ENCODE measurements at regions not wholly inside any gene's neighbourhood (a gene's known extent, or its start where the extent isn't known, plus 50 kb on each side); places are given as distances from the start of the nearest gene placed in this dataset.

DNA sequence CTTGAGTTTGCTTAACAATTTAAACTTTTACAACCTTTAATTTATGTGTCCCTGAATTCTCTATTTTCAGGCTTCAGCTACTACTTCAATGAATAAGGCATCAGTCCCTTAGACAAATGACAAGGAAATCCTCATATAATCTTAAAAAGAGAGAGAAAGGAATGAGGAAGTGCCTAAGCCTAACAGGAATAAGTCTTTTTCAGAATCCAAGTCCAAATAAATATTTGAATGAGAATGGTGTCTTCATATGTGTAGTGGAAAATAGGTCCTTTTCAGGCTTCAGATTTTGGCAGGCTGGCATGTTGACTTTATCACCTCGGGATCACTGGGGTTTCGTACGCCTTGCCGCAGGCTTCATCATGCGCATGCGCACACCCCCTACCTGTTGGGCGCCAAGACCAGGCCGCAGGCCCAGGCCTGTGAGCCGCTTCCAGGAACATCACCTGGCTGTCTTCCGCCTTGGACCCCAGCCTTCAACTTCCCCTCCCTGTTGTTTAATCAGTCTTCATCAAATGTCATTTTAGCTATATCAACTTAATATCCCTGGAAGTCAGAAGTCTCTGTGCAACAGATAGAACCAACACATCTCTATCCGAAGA is 334.5 kb downstream of the SOX2 start:
- H3K36me3 ChIP-seq (ENCODE audit: control insufficient read depth, insufficient read depth, low read length), result no peaks in the 10 kb centered on the region
- no peak overlapping the region for H3K4me3 ChIP-seq (ENCODE audit: low read length)
- WGBS (ENCODE audit: insufficient coverage), result 92% methylated on average over 10 of the region's 11 CpGs
- ATAC-seq, result no peak
- no peaks in the 10 kb centered on the region for H3K9me3 ChIP-seq (ENCODE audit: control insufficient read depth, insufficient read depth, low read length)
- no peaks in the 10 kb centered on the region for H3K27me3 ChIP-seq (ENCODE audit: control insufficient read depth, insufficient read depth, low read length)
- H3K27me3 Mint-ChIP-seq (ENCODE audit: low read depth in 2 of 2), result no peaks in the 10 kb centered on the region
- no peak overlapping the region for H3K27ac ChIP-seq (ENCODE audit: low read length)
- H3K27ac Mint-ChIP-seq, result no peak overlapping the region
- peaks cover 6 to 9% of the 10 kb centered on the region in 2 donors for H3K9me3 Mint-ChIP-seq
- no peak for DNase-seq
- TF ChIP-seq CTCF (IDR thresholded peaks at IDR 0.05), result no peak
- no peak overlapping the region for H3K4me3 Mint-ChIP-seq
- H3K4me1 ChIP-seq (ENCODE audit: control insufficient read depth, insufficient read depth, low read length), result no peaks in the 10 kb centered on the region
- H3K4me1 Mint-ChIP-seq, result no peaks in the 10 kb centered on the region
- H3K36me3 Mint-ChIP-seq, result no peaks in the 10 kb centered on the region
- intact Hi-C loops (cut with micrococcal nuclease), result no loop called here

DNA sequence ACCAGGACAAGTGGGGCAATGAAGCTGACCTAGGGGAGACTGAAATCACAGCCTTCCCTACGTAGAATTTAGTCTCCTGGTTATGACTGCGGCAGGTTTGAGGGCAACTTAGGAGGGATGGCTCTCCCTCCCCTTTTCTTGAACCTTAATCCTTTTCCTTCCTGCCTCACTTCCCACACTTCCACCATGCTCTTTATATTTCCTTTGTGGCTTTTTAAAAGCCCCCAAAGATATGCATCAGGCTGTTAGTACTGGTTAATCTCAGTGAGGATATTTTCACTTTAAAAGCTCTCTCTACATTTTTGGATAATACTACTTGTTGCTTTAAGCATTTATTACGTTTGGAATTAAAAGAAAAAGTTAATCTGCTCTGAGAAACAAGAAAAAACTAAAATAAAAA is 339.2 kb downstream of the SOX2 start:
- intact Hi-C loops (cut with micrococcal nuclease), result no loop called here
- H3K36me3 Mint-ChIP-seq, result no peaks in the 10 kb centered on the region
- no peaks in the 10 kb centered on the region for H3K27me3 ChIP-seq (ENCODE audit: control insufficient read depth, insufficient read depth, low read length)

GRCh38 chr3:182052332-182052731 is 340.6 kb downstream of the SOX2 start:
- H3K27me3 Mint-ChIP-seq (ENCODE audit: low read depth in 2 of 2), result no peaks in the 10 kb centered on the region
- 100% methylated on average over 1 of the region's 1 CpG for WGBS (ENCODE audit: insufficient coverage)
- peaks cover 4 to 7% of the 10 kb centered on the region in 2 donors for H3K9me3 Mint-ChIP-seq
- intact Hi-C loops (cut with micrococcal nuclease), result no loop called here
- Histone ChIP-seq H3K4me1 (ENCODE audit: control insufficient read depth, insufficient read depth, low read length) (no peaks in the 10 kb centered on the region), H3K4me3 (ENCODE audit: low read length) (no peak overlapping the region), H3K9me3 (ENCODE audit: control insufficient read depth, insufficient read depth, low read length) (no peaks in the 10 kb centered on the region), H3K27ac (ENCODE audit: low read length) (no peak overlapping the region), H3K27me3 (ENCODE audit: control insufficient read depth, insufficient read depth, low read length) (no peaks in the 10 kb centered on the region), H3K36me3 (ENCODE audit: control insufficient read depth, insufficient read depth, low read length) (no peaks in the 10 kb centered on the region)
- no peaks in the 10 kb centered on the region for H3K36me3 Mint-ChIP-seq
- TF ChIP-seq CTCF (IDR thresholded peaks at IDR 0.05), result no peak
- no peak overlapping the region for H3K27ac Mint-ChIP-seq
- DNase-seq (no peak), ATAC-seq (no peak)
- H3K4me3 Mint-ChIP-seq, result no peak overlapping the region
- H3K4me1 Mint-ChIP-seq, result no peaks in the 10 kb centered on the region

More for the DNA sequence above, 339.2 kb downstream of the SOX2 start:
- Mint-ChIP-seq H3K9me3 (peaks cover 6 to 8% of the 10 kb centered on the region in 2 donors), H3K27me3 (ENCODE audit: low read depth in 2 of 2) (no peaks in the 10 kb centered on the region), H3K27ac (no peak overlapping the region), H3K4me1 (no peaks in the 10 kb centered on the region), H3K4me3 (no peak overlapping the region)
- ATAC-seq, result no peak
- no peaks in the 10 kb centered on the region for H3K4me1 ChIP-seq (ENCODE audit: control insufficient read depth, insufficient read depth, low read length)
- H3K27ac ChIP-seq (ENCODE audit: low read length), result no peak overlapping the region
- WGBS (ENCODE audit: insufficient coverage), result 36% methylated on average over 2 of the region's 3 CpGs
- H3K4me3 ChIP-seq (ENCODE audit: low read length), result no peak overlapping the region
- DNase-seq, result no peak
- no peaks in the 10 kb centered on the region for H3K36me3 ChIP-seq (ENCODE audit: control insufficient read depth, insufficient read depth, low read length)
- TF ChIP-seq CTCF (IDR thresholded peaks at IDR 0.05), result no peak
- H3K9me3 ChIP-seq (ENCODE audit: control insufficient read depth, insufficient read depth, low read length), result no peaks in the 10 kb centered on the region

DNA sequence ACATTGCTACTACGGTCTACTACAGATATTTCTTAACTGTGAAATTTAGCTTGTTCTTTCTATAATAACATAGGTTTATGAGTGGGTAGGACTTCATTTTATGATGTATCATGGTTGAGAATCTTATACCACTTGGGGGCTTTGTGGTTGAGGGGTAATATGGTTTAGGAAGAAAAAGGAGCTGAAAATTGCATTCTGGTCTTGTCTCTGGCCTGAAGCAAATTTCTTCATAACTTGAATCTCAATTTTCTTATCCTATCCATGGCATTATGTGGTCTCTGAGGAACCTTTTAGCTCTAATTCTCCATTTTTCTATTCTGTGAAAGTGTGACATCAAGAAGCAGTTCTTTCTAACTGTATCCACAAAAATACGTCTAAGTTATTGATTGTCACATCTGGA is 341.0 kb downstream of the SOX2 start:
- H3K9me3 ChIP-seq (ENCODE audit: control insufficient read depth, insufficient read depth, low read length), result no peaks in the 10 kb centered on the region
- no peaks in the 10 kb centered on the region for H3K4me1 ChIP-seq (ENCODE audit: control insufficient read depth, insufficient read depth, low read length)
- no CpG with 5 or more reads among the region's 2 CpGs for WGBS (ENCODE audit: insufficient coverage)
- intact Hi-C loops (cut with micrococcal nuclease), result no loop called here
- H3K27ac ChIP-seq (ENCODE audit: low read length), result no peak overlapping the region
- ATAC-seq, result no peak
- H3K36me3 ChIP-seq (ENCODE audit: control insufficient read depth, insufficient read depth, low read length), result no peaks in the 10 kb centered on the region
- H3K4me3 ChIP-seq (ENCODE audit: low read length), result no peak overlapping the region
- H3K27me3 ChIP-seq (ENCODE audit: control insufficient read depth, insufficient read depth, low read length), result no peaks in the 10 kb centered on the region
- no peak overlapping the region for H3K4me3 Mint-ChIP-seq
- no peak for DNase-seq
- H3K9me3 Mint-ChIP-seq, result peaks cover 0 to 4% of the 10 kb centered on the region in 2 donors
- TF ChIP-seq CTCF (IDR thresholded peaks at IDR 0.05), result no peak
- H3K27me3 Mint-ChIP-seq (ENCODE audit: low read depth in 2 of 2), result no peaks in the 10 kb centered on the region
- H3K4me1 Mint-ChIP-seq, result no peaks in the 10 kb centered on the region
- no peak overlapping the region for H3K27ac Mint-ChIP-seq
- H3K36me3 Mint-ChIP-seq, result no peaks in the 10 kb centered on the region
